NCI-H774 (cell line): ENCODE measurements at regions not wholly inside any gene's neighbourhood (a gene's known extent, or its start where the extent isn't known, plus 50 kb on each side); places are given as distances from the start of the nearest gene placed in this dataset.

Source experiments
- DNase-seq: peaks from one replicate; lab custom pipeline; 2025; lab: John Stamatoyannopoulos, UW

GRCh38 chr1:169053196-169053595 is 53.3 kb upstream of the ATP1B1 start:
- DNase-seq: no peak
